Endodermal cell (in vitro differentiated cells): ENCODE measurements at regions not wholly inside any gene's neighbourhood (a gene's known extent, or its start where the extent isn't known, plus 50 kb on each side); places are given as distances from the start of the nearest gene placed in this dataset.

Experiments
- DNase-seq: peaks from one replicate; pipeline ENCODE4 v3.0.0-alpha.2; 2017
- H3K27ac ChIP-seq: 2 replicates; pipeline ENCODE4 v1.5.1; 2013; ENCODE audit warnings: mild to moderate bottlenecking, low read depth, low read length, moderate library complexity
- H3K27me3 ChIP-seq: 2 replicates; pipeline ENCODE4 v1.6.1; 2013; ENCODE audit warnings: mild to moderate bottlenecking, low read length, moderate library complexity; ENCODE audit not compliant: insufficient read depth, control insufficient read depth, poor library complexity, severe bottlenecking
- H3K36me3 ChIP-seq: 2 replicates; pipeline ENCODE4 v1.7.0; 2013; ENCODE audit warnings: mild to moderate bottlenecking, low read length, moderate library complexity; ENCODE audit not compliant: control insufficient read depth, insufficient read depth
- H3K4me1 ChIP-seq: one replicate; pipeline ENCODE4 v1.7.0; 2013; ENCODE audit warnings: low read length; ENCODE audit not compliant: control insufficient read depth, insufficient read depth
- H3K4me3 ChIP-seq: 2 replicates; pipeline ENCODE4 v1.5.1; 2013; ENCODE audit warnings: mild to moderate bottlenecking, low read length, moderate library complexity
- H3K9ac ChIP-seq: 2 replicates; pipeline ENCODE4 v1.6.1; 2013; ENCODE audit warnings: mild to moderate bottlenecking, low read length, moderate library complexity; ENCODE audit not compliant: poor library complexity, severe bottlenecking; ENCODE audit errors: extremely low read depth
- H3K9me3 ChIP-seq: 2 replicates; pipeline ENCODE4 v1.6.1; 2013; ENCODE audit warnings: mild to moderate bottlenecking, low read length, moderate library complexity; ENCODE audit not compliant: control insufficient read depth
- H3K27ac Mint-ChIP-seq: 2 replicates; pipeline ENCODE4 v1.8.0; 2020; ENCODE audit warnings: mixed read lengths
- H3K27me3 Mint-ChIP-seq: 2 replicates; pipeline ENCODE4 v1.8.0; 2021; ENCODE audit warnings: mild to moderate bottlenecking, mixed read lengths; ENCODE audit not compliant: insufficient read depth
- H3K36me3 Mint-ChIP-seq: 2 replicates; pipeline ENCODE4 v1.8.0; 2020; ENCODE audit warnings: low read depth, mixed read lengths
- H3K4me1 Mint-ChIP-seq: 2 replicates; pipeline ENCODE4 v1.8.0; 2020; ENCODE audit warnings: mixed read lengths
- H3K4me3 Mint-ChIP-seq: 2 replicates; pipeline ENCODE4 v1.8.0; 2020; ENCODE audit warnings: mild to moderate bottlenecking, moderate library complexity, mixed read lengths
- H3K9me3 Mint-ChIP-seq: 2 replicates; pipeline ENCODE4 v1.8.0; 2020; ENCODE audit warnings: mild to moderate bottlenecking, mixed read lengths
- WGBS, 2 experiments: methylation state at CpG; one replicate each; pipeline versions ENCODE4 v1.1.5 to v1.1.7; 2013; ENCODE audit warnings: missing lambda C conversion rate in 2 of 2, mixed read lengths in 1 of 2; ENCODE audit not compliant: insufficient coverage in 1 of 2, insufficient read length in 1 of 2; 5-methylcytosine and 5-hydroxymethylcytosine counted together
- TF ChIP-seq, protein P1 (sequence below): fragments of 200-600 bp; sonication (generic); conservative IDR thresholded peaks from 2 replicates; pipeline ENCODE4 v1.5.0; 2021; ENCODE audit warnings: antibody characterized with exemption, mild to moderate bottlenecking

DNA sequence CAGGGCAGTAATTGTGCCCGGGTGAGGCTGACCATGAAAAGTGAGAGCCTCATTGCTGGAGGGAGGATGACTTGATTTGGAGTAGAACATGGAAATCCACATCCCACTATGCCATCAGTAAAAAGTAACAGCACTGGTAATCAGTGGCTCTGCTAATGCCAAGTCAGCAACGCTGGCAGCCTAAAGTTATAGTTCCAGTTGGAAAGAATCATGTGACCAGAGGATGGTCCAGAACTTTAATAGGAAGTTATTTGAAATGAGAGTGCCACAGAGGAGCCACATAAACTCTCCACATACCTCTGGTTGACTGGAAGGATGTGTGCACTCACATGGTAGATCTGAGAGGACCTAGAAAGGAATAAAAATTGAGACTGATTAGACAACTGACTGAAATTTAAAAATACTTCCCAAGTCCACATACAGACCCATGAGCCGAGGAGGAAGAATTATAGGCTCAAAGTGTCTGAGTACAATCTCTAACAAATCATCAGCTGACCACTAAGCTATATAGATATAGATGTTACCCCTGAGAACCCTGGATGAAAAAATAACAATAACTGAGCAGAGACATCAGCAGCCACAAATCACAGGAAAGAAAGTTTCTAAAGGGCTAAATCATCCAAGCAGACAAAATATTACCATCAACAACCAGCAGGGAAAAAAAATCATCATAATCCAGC is 346.8 kb downstream of the STK39 start:
- H3K27ac Mint-ChIP-seq = no peak overlapping the region
- H3K4me3 Mint-ChIP-seq = no peak overlapping the region
- Histone ChIP-seq H3K27ac (no peak overlapping the region), H3K4me3 (no peak overlapping the region), H3K36me3 (no peaks in the 10 kb centered on the region), H3K27me3 (no peaks in the 10 kb centered on the region), H3K9me3 (peaks cover 1% of the 10 kb centered on the region), H3K4me1 (peaks cover 15% of the 10 kb centered on the region), H3K9ac (no peak overlapping the region)
- H3K27me3 Mint-ChIP-seq = no peaks in the 10 kb centered on the region
- H3K36me3 Mint-ChIP-seq = no peaks in the 10 kb centered on the region
- H3K9me3 Mint-ChIP-seq = peaks cover 4% of the 10 kb centered on the region
- 93% methylated on average over 2 of the region's 3 CpGs; no CpG with 5 or more reads in 1 of the 2 experiments for WGBS, 2 experiments
- TF ChIP-seq, protein P1, sequence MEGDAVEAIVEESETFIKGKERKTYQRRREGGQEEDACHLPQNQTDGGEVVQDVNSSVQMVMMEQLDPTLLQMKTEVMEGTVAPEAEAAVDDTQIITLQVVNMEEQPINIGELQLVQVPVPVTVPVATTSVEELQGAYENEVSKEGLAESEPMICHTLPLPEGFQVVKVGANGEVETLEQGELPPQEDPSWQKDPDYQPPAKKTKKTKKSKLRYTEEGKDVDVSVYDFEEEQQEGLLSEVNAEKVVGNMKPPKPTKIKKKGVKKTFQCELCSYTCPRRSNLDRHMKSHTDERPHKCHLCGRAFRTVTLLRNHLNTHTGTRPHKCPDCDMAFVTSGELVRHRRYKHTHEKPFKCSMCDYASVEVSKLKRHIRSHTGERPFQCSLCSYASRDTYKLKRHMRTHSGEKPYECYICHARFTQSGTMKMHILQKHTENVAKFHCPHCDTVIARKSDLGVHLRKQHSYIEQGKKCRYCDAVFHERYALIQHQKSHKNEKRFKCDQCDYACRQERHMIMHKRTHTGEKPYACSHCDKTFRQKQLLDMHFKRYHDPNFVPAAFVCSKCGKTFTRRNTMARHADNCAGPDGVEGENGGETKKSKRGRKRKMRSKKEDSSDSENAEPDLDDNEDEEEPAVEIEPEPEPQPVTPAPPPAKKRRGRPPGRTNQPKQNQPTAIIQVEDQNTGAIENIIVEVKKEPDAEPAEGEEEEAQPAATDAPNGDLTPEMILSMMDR = no peak
- DNase-seq = no peak
- H3K4me1 Mint-ChIP-seq = peaks cover 37% of the 10 kb centered on the region

DNA sequence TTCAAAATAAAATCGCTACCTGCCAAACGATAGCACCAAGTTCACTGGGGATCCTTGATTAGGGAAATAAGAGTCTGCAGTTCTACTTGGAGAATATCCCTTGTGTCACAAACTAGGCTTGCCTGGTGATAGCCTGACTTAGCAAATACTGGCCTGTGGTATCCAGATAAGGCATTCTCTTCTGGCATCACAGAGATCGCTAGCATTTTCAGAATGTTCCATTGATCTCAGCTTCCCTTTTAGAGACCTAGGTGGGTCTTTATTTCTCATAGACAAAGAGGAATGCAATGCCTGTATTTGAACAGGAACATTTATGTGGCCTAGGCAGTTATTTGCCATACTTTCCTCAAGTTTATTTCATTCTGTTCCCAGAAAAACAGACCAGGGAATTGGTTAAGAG is 349.1 kb downstream of the STK39 start:
- H3K27me3 Mint-ChIP-seq = no peaks in the 10 kb centered on the region
- no peak overlapping the region for H3K27ac ChIP-seq

DNA sequence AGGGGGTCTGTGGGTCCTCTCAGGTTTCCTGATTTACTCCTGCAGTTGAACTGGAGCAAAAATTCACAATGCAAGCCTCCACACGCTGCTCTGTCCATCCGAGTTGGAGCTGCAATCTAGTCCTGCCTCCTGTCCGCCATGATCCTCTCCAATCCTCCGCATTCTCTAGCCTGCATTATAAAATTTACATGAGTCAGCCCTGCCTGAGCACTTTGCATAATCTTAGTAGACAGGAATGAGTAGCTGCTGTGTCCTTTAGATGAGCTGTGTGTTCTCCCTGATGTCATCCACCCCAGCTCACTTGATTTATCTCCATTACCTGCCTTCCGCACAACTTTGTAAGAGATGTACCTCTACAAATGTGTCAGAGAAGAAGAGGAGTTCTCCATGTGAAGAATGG is 355.6 kb downstream of the STK39 start:
- no peak overlapping the region for H3K27ac ChIP-seq
- no peaks in the 10 kb centered on the region for H3K27me3 Mint-ChIP-seq
- H3K9ac ChIP-seq = no peak overlapping the region
- peaks cover 78% of the 10 kb centered on the region for H3K9me3 Mint-ChIP-seq
- H3K4me3 Mint-ChIP-seq = no peak overlapping the region
- TF ChIP-seq, protein P1 = no peak
- no peaks in the 10 kb centered on the region for H3K27me3 ChIP-seq
- peaks cover 12% of the 10 kb centered on the region for H3K36me3 Mint-ChIP-seq
- peaks cover 40% of the 10 kb centered on the region for H3K9me3 ChIP-seq
- no peaks in the 10 kb centered on the region for H3K4me1 ChIP-seq
- no peak overlapping the region for H3K4me3 ChIP-seq
- H3K27ac Mint-ChIP-seq = no peak overlapping the region
- WGBS, 2 experiments = 96 to 100% methylated on average over 4 to 5 of the region's 5 CpGs
- H3K4me1 Mint-ChIP-seq = no peaks in the 10 kb centered on the region
- no peaks in the 10 kb centered on the region for H3K36me3 ChIP-seq
- DNase-seq = no peak

More for the DNA sequence above, 349.1 kb downstream of the STK39 start:
- H3K4me3 Mint-ChIP-seq = no peak overlapping the region
- H3K4me1 ChIP-seq = peaks cover 15% of the 10 kb centered on the region
- H3K9me3 Mint-ChIP-seq = peaks cover 20% of the 10 kb centered on the region
- H3K4me3 ChIP-seq = no peak overlapping the region
- DNase-seq = no peak
- TF ChIP-seq, protein P1 = no peak
- H3K36me3 ChIP-seq = no peaks in the 10 kb centered on the region
- H3K27me3 ChIP-seq = no peaks in the 10 kb centered on the region
- H3K36me3 Mint-ChIP-seq = no peaks in the 10 kb centered on the region
- 84 to 90% methylated on average over 3 of the region's 3 CpGs for WGBS, 2 experiments
- peaks cover 30% of the 10 kb centered on the region for H3K4me1 Mint-ChIP-seq
- peaks cover 19% of the 10 kb centered on the region for H3K9me3 ChIP-seq
- no peak overlapping the region for H3K9ac ChIP-seq
- no peak overlapping the region for H3K27ac Mint-ChIP-seq
